GM12891 (cell line): ENCODE measurements at regions not wholly inside any gene's neighbourhood (a gene's known extent, or its start where the extent isn't known, plus 50 kb on each side); places are given as distances from the start of the nearest gene placed in this dataset.

Experiments
- POLR2A ChIP-seq: IDR thresholded peaks from 2 replicates; pipeline ENCODE4 v1.6.1; 2011; ENCODE audit warnings: low read depth, low read length, control low read depth
- POLR2AphosphoS5 ChIP-seq: IDR thresholded peaks from 2 replicates; pipeline ENCODE4 v1.6.1; 2011; ENCODE audit warnings: low read depth, low read length, control low read depth
- POU2F2 ChIP-seq: IDR thresholded peaks from 2 replicates; pipeline ENCODE4 v1.6.1; 2011; ENCODE audit warnings: low read depth, mild to moderate bottlenecking, control low read depth, low read length, moderate library complexity
- SPI1 ChIP-seq: IDR thresholded peaks from 2 replicates; pipeline ENCODE4 v1.6.1; 2011; ENCODE audit warnings: low read depth, low read length, control low read depth
- TAF1 ChIP-seq: IDR thresholded peaks from 2 replicates; pipeline ENCODE4 v1.6.1; 2011; ENCODE audit warnings: low read depth, low read length, control low read depth

GRCh38 chr4:183589461-183590099, 69.4 kb downstream of the RWDD4 start:
- TF ChIP-seq POLR2AphosphoS5 (no peak), TAF1 (no peak), POLR2A (no peak), SPI1 (no peak), POU2F2 (no peak)
